ENCODE measurements at regions not wholly inside any gene's neighbourhood (a gene's known extent, or its start where the extent isn't known, plus 50 kb on each side); places are given as distances from the start of the nearest gene placed in this dataset.

- TF ChIP-seq CTCF (IDR thresholded peaks at IDR 0.05) (no peak), TCF7L2 (IDR thresholded peaks at IDR 0.05; ENCODE audit: low read depth, low read length) (no peak), SIN3A (IDR thresholded peaks at IDR 0.05; ENCODE audit: borderline replicate concordance, insufficient read depth, low read depth, low read length) (no peak), POLR2AphosphoS5 (IDR thresholded peaks at IDR 0.05; ENCODE audit: low read depth, low read length) (no peak)
- TF ChIP-seq, protein P1, sequence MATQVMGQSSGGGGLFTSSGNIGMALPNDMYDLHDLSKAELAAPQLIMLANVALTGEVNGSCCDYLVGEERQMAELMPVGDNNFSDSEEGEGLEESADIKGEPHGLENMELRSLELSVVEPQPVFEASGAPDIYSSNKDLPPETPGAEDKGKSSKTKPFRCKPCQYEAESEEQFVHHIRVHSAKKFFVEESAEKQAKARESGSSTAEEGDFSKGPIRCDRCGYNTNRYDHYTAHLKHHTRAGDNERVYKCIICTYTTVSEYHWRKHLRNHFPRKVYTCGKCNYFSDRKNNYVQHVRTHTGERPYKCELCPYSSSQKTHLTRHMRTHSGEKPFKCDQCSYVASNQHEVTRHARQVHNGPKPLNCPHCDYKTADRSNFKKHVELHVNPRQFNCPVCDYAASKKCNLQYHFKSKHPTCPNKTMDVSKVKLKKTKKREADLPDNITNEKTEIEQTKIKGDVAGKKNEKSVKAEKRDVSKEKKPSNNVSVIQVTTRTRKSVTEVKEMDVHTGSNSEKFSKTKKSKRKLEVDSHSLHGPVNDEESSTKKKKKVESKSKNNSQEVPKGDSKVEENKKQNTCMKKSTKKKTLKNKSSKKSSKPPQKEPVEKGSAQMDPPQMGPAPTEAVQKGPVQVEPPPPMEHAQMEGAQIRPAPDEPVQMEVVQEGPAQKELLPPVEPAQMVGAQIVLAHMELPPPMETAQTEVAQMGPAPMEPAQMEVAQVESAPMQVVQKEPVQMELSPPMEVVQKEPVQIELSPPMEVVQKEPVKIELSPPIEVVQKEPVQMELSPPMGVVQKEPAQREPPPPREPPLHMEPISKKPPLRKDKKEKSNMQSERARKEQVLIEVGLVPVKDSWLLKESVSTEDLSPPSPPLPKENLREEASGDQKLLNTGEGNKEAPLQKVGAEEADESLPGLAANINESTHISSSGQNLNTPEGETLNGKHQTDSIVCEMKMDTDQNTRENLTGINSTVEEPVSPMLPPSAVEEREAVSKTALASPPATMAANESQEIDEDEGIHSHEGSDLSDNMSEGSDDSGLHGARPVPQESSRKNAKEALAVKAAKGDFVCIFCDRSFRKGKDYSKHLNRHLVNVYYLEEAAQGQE (IDR thresholded peaks at IDR 0.05; ENCODE audit: insufficient read depth in 1 of 2, low read depth in 2 of 2, low read length in 1 of 2), result no peak
- Histone ChIP-seq H3K36me3 (ENCODE audit: control insufficient read depth, insufficient read depth, low read length) (no peaks in the 10 kb centered on the region), H3K9me3 (ENCODE audit: control insufficient read depth, insufficient read depth, low read depth, low read length) (no peaks in the 10 kb centered on the region), H3K27ac (ENCODE audit: low read length) (no peak overlapping the region), H3K4me1 (ENCODE audit: control insufficient read depth, insufficient read depth, low read length) (no peaks in the 10 kb centered on the region), H3K4me3 (ENCODE audit: low read depth in 2 of 2, low read length in 2 of 2) (no peak overlapping the region), H3K27me3 (ENCODE audit: control insufficient read depth, insufficient read depth, low read length) (no peaks in the 10 kb centered on the region)
- DNase-seq (ENCODE audit: low read depth, low spot score), result no peak
- intact Hi-C loops (cut with micrococcal nuclease; ENCODE audit: unreplicated experiment), result no loop called here
- BruUV-seq (replicated peaks), result no TSS peak
- no peak for ATAC-seq
- ChIA-PET CTCF (no interaction called here), POLR2A (no interaction called here)
- in situ Hi-C loops (cut with HindIII; ENCODE audit: low pct_unique_long_range_greater_than_20kb, low sequenced_read_pairs), result no loop called here
These were observed 208.6 kb downstream of the CAAP1 start for GRCh38 chr9:26684029-26684428.

DNA sequence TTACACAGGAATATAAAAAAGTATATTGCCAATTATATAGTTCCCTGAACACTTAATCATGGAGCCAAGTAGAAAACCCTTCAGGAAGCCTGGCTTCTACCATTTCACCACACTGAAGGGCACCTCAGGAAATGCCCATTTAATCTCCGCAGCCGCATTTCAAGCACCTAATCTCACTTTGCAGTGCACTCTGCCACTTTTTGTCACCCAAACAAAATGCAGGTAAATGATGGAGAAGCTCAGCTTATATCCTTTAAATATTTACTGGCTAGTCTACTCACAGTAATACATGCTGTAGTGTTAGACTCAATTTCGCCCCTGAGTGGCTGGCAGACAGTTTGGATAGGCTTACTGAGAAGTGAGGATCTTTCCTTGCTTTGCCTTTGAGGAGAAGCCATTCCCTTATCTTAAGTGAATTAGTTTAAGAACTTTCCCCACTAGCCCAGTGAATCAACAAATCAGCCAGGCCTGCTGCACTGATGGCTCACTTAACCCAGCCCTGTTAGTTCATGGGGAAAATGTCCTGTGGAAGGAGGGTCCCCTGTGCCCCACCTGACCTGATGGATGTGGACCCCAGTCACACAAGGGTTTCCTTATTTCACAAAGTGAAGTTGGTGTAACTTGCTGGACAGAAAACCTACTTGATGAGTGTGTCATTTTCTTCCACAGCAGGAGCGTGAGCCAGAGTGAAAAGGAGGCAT lies 209.7 kb downstream of the CAAP1 start:
- Histone ChIP-seq H3K9me3 (ENCODE audit: control insufficient read depth, insufficient read depth, low read depth, low read length) (no peaks in the 10 kb centered on the region), H3K27ac (ENCODE audit: low read length) (no peak overlapping the region), H3K4me3 (ENCODE audit: low read depth in 2 of 2, low read length in 2 of 2) (no peak overlapping the region), H3K27me3 (ENCODE audit: control insufficient read depth, insufficient read depth, low read length) (no peaks in the 10 kb centered on the region), H3K36me3 (ENCODE audit: control insufficient read depth, insufficient read depth, low read length) (no peaks in the 10 kb centered on the region), H3K4me1 (ENCODE audit: control insufficient read depth, insufficient read depth, low read length) (no peaks in the 10 kb centered on the region)
- intact Hi-C loops (cut with micrococcal nuclease; ENCODE audit: unreplicated experiment) (no loop called here), in situ Hi-C loops (cut with HindIII; ENCODE audit: low pct_unique_long_range_greater_than_20kb, low sequenced_read_pairs) (no loop called here)
- BruUV-seq (replicated peaks), result no TSS peak
- TF ChIP-seq CTCF (IDR thresholded peaks at IDR 0.05) (no peak), SIN3A (IDR thresholded peaks at IDR 0.05; ENCODE audit: borderline replicate concordance, insufficient read depth, low read depth, low read length) (no peak), TCF7L2 (IDR thresholded peaks at IDR 0.05; ENCODE audit: low read depth, low read length) (no peak), POLR2AphosphoS5 (IDR thresholded peaks at IDR 0.05; ENCODE audit: low read depth, low read length) (no peak)
- TF ChIP-seq, protein P1 (IDR thresholded peaks at IDR 0.05; ENCODE audit: insufficient read depth in 1 of 2, low read depth in 2 of 2, low read length in 1 of 2), result no peak
- ChIA-PET CTCF (no interaction called here), POLR2A (no interaction called here)
- ATAC-seq, result no peak
- DNase-seq (ENCODE audit: low read depth, low spot score), result no peak
